ENCODE measurements at regions not wholly inside any gene's neighbourhood (a gene's known extent, or its start where the extent isn't known, plus 50 kb on each side); places are given as distances from the start of the nearest gene placed in this dataset.
A peak's percentile ranks its signal among the peaks of the same experiment; 100 is the strongest.
"Not testable (repeated sequence)": the region's sequence is repeated elsewhere in the genome, so short reads cannot be mapped to it uniquely, and the experiment has no call there.

GRCh38 chr10:130971123-130971435, 340.4 kb downstream of the TCERG1L start:
- H3K27ac ChIP-seq, result no peak overlapping the region
- H3K36me3 ChIP-seq, result no peaks in the 10 kb centered on the region
- H3K4me3 ChIP-seq, result no peak overlapping the region
- H3K9me3 ChIP-seq, result no peaks in the 10 kb centered on the region
- TF ChIP-seq CTCF (IDR thresholded peaks at IDR 0.05) (no peak), POLR2A (IDR thresholded peaks at IDR 0.05) (no peak)
- peak in 1 of 4 donors; percentile 13 for ATAC-seq
- intact Hi-C loops (cut with DNase I), result no loop called here
- DNase-seq, result no peak
- WGBS, 4 donors, result 73 to 90% (median 82%) methylated on average over 8 of the region's 8 CpGs; no CpG with 5 or more reads in 1 of the 4 donors
- no peaks in the 10 kb centered on the region for H3K4me1 ChIP-seq
- peaks cover 0 to 14% (median 0%) of the 10 kb centered on the region in 9 donors for H3K27me3 ChIP-seq

- DNase-seq (no peak), ATAC-seq (no peak)
- intact Hi-C loops (cut with DNase I), result no loop called here
- Histone ChIP-seq H3K4me3 (no peak overlapping the region), H3K9me3 (peaks cover 0 to 6% (median 0%) of the 10 kb centered on the region in 12 donors), H3K36me3 (no peaks in the 10 kb centered on the region), H3K27me3 (peaks cover 0 to 14% (median 0%) of the 10 kb centered on the region in 9 donors), H3K27ac (no peak overlapping the region), H3K4me1 (no peaks in the 10 kb centered on the region)
- 74 to 90% (median 87%) methylated on average over 11 to 16 of the region's 16 CpGs for WGBS, 4 donors
- TF ChIP-seq CTCF (IDR thresholded peaks at IDR 0.05), result no peak
- no peak for TF ChIP-seq POLR2A (IDR thresholded peaks at IDR 0.05)
Observed at GRCh38 chr10:130973127-130973839, 338.2 kb downstream of the TCERG1L start.

- no peak for DNase-seq
- no peak for ATAC-seq
- no peak for TF ChIP-seq POLR2A (IDR thresholded peaks at IDR 0.05)
- TF ChIP-seq CTCF (IDR thresholded peaks at IDR 0.05), result no peak
- Histone ChIP-seq H3K4me1 (no peaks in the 10 kb centered on the region), H3K36me3 (no peaks in the 10 kb centered on the region), H3K27ac (no peak overlapping the region), H3K9me3 (peaks cover 0 to 6% (median 0%) of the 10 kb centered on the region in 12 donors), H3K4me3 (no peak overlapping the region), H3K27me3 (peaks cover 0 to 11% (median 0%) of the 10 kb centered on the region in 9 donors)
- intact Hi-C loops (cut with DNase I), result no loop called here
- WGBS, 4 donors, result 85 to 90% (median 86%) methylated on average over 8 of the region's 8 CpGs
Observed at GRCh38 chr10:130974166-130974565, 337.4 kb downstream of the TCERG1L start.

- DNase-seq; H3K4me1 ChIP-seq; H3K36me3 ChIP-seq; intact Hi-C loops (cut with DNase I); H3K9me3 ChIP-seq; H3K4me3 ChIP-seq; ATAC-seq; H3K27ac ChIP-seq; H3K27me3 ChIP-seq: not testable (repeated sequence)
- WGBS, 4 donors, result 79 to 85% (median 84%) methylated on average over 9 of the region's 9 CpGs
Observed at GRCh38 chr10:130975351-130975750, 336.2 kb downstream of the TCERG1L start.

- Histone ChIP-seq H3K4me3 (no peak overlapping the region), H3K36me3 (no peaks in the 10 kb centered on the region), H3K27ac (no peak overlapping the region), H3K9me3 (peaks cover 0 to 17% (median 0%) of the 10 kb centered on the region in 12 donors), H3K27me3 (peaks cover 0 to 3% (median 0%) of the 10 kb centered on the region in 9 donors), H3K4me1 (no peaks in the 10 kb centered on the region)
- ATAC-seq (no peak), DNase-seq (no peak)
- TF ChIP-seq CTCF (IDR thresholded peaks at IDR 0.05) (no peak), POLR2A (IDR thresholded peaks at IDR 0.05) (no peak)
- intact Hi-C loops (cut with DNase I), result no loop called here
- WGBS, 4 donors, result 58 to 96% (median 92%) methylated on average over 1 of the region's 1 CpG
Observed at GRCh38 chr10:130982802-130983201, 328.7 kb downstream of the TCERG1L start.
